LoVo (cell line): ENCODE measurements at regions not wholly inside any gene's neighbourhood (a gene's known extent, or its start where the extent isn't known, plus 50 kb on each side); places are given as distances from the start of the nearest gene placed in this dataset.

Experiments
- DNase-seq: peaks from one replicate; pipeline ENCODE4 v3.0.0-alpha.2; 2016; ENCODE audit warnings: low spot score

DNA sequence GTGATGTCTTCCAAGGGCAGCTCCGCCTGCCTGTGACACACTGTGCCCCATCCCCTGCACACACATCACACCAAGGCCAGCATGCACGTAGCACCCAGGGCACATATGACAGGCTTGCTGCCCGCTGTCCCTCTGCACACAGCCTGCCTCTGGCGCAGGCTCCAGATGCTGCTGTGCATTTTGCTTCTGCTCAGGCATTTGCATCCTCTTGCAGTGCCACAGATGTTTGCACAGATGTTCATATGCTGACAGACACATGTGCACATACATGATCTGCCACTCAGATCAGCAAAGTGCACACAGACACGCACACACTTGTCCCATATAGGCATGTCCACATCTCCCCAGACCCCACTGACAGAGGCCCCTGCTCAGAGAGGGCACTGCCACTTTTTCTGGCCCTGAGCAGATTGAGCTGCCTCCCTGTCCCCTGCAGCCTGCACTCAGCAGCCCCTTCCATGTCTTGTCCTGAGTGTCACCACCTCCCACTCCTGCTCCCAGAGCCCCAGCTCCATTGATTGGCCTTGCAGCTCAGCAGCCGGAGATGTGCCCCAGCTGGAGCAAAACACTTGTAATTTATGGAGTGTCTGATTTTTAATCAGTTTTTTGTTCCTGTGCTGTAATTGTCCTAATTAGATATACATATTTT lies 115.1 kb upstream of the RPL38 start:
- DNase-seq = no peak

DNA sequence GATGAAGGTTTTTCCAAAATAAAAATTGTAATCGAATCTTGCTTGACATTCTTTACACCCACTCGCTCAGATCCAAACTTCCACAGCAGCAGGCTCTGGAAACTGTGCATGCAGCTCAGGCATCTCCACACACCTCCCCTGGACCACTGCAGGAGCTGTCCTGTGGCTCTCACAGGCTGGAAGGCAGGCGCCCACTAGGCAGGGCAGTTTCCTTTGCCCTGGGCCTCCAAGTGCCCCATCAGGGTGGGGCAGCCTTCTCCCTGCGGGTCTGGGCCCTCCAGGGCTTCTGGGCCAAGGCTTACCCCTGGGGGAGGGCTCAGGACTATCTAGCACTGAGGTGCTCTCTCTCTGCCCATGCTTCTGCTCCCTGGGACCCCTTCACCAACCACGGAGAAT lies 114.5 kb upstream of the RPL38 start:
- no peak for DNase-seq

- no peak for DNase-seq
Observed at GRCh38 chr17:74089380-74089779, 114.1 kb upstream of the RPL38 start.

GRCh38 chr17:74089869-74090464 lies 113.5 kb upstream of the RPL38 start:
- DNase-seq = no peak

GRCh38 chr17:74094651-74095050 lies 108.8 kb upstream of the RPL38 start:
- DNase-seq = no peak

GRCh38 chr17:74096456-74096855 lies 107.0 kb upstream of the RPL38 start:
- DNase-seq = no peak

- no peak for DNase-seq
Observed at GRCh38 chr17:74097450-74098135, 105.9 kb upstream of the RPL38 start.

DNA sequence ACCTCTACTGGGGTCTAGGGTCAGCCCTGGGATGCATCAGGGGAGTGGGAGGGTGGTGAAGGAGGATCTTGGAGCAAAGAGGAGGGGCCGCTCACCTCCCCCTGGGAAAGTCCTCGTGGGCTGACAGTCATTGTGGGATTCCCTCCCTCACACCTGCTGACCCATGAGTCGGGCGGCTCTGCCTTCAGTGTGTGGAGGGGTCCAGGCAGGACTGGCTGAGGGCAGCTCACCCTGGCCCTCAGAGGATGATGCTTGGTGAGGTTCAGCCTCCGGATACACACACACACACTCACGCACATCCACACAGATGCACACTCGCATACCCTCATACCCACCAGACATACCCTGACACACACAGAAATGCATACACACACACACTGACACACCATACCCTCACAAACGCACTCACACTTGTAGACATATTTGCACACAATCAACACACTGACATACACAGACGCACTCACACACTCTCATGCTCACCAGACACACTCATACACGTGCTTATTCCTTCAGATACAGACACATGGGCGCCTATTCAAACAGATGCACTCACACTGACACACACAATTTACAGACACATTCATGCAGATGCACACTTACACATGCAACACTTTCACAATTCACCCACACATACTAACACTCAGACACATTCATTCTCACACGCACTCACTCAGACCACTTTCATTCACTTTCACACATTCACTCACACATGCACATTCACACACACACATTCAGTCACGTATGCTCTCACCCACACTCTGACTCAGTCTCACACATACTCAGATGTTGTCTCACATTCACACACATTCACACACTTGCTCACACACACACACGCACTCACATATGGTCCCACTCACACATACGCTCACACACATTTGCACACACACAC lies 105.1 kb upstream of the RPL38 start:
- no peak for DNase-seq

- DNase-seq = no peak
Observed at GRCh38 chr17:74099442-74100340, 103.8 kb upstream of the RPL38 start.

- DNase-seq = no peak
Observed at GRCh38 chr17:74104921-74105320, 98.6 kb upstream of the RPL38 start.

DNA sequence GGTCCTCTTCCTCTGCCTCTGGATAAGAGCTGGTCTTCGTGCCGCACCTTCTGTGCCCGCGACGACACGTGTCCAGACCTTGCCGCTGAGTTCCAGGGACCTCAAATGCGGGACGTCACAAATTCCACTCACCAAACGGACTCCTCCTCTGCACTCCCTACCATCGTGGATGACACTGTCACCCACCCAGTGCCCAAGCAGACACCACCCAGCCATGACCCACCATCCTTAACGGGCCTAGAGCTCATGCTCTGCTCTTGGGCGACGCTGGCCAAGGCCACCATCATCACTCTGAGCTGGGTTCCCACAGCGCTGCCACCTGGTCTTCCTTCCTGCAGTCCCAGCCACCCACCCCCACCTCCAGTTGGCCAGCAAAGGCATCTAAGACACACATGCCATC lies 96.4 kb upstream of the RPL38 start:
- no peak for DNase-seq

- no peak for DNase-seq
Observed at GRCh38 chr17:74108126-74108705, 95.3 kb upstream of the RPL38 start.

- no peak for DNase-seq
Observed at GRCh38 chr17:74110467-74110866, 93.0 kb upstream of the RPL38 start.

DNA sequence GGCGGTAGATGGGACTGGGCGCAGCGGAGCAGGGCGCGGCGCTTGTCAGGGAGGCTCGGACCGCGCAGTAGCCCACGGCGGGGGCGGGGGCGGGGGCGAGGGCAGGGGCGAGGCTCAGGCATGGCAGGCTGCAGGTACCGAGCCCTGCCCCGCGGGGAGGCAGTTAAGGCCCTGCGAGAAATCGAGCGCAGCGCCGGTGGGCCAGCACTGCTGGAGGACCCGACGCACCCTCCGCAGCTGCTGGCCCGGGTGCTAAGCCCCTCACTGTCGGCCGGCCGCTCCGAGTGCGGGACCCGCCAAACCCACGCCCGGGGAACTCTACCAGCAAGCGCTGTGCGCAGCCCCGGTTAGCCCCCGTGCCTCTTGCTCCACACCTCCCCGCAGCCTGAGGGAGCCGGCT lies 90.2 kb upstream of the RPL38 start:
- DNase-seq = no peak

DNA sequence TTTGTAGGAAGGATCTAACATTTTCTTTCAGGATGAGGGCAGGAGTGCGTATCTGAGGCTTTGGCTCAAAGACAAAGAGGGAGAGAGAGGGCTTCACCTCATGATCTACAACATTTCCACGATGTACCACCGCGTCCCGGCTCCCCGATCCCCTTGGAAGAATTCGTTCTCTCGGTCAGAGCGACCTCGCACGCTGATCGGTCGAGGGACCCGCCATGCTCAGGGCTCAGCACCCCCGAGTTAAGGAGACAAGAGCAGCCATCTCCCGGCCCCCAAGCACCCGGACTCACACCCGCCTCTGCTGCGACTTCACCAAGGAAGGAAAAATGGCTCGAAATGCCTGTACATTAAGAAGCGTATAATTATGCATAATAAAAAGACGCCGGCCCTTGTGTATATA lies 89.5 kb upstream of the RPL38 start:
- DNase-seq = no peak

DNA sequence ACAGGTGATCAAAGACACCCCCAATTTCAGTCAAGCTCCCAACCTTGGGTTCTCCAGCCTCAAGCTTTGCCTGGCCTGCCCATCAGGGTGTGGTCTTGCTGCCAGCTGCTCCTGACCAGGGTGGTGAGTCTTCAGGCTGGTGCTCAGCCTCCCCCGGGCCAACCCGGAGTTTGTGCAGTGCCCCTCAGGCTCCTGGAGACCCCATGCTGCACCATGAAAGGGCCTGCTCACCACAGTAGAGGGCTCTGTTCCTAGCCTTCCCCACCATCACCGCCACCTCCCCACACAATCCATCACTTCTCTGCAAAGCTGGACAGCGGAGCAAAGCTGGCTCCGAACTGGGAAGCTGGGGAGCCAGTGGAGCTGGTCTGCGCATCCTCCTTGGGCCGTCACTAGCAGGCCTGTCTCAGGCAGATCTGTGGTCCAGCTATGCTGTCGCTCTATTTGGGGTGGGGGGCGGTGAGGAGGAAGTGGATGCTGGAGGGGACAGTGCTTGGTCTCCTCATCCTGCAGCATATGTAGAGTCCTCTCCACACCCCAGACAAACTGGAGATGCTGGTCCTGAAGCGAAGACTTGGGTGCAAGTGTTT lies 88.5 kb upstream of the RPL38 start:
- DNase-seq = no peak

DNA sequence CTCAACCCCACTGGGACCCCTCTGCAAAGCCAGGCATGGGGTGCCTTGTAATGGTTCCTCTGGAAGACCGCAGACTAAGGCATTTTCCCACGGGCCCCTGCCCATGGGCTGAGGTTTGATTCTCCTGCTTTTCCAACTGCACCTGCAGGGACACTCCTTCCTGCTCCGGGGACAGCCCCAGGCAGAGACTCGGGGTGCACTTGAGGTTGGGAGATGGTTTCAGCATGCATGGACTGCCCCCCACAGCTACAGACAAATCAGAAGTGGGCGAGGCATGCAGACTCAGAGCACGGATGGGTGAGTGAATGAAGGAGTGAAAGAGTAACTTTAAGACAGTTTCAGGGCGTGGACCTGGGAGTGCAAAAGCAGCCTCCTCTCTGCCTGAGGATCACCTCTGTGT lies 87.9 kb upstream of the RPL38 start:
- DNase-seq = no peak

- DNase-seq = no peak
Observed at GRCh38 chr17:74116087-74116717, 87.3 kb upstream of the RPL38 start.

- DNase-seq = no peak
Observed at GRCh38 chr17:74117087-74117698, 86.3 kb upstream of the RPL38 start.

GRCh38 chr17:74117999-74118421 lies 85.5 kb upstream of the RPL38 start:
- no peak for DNase-seq
